HL-60 (cell line): ENCODE measurements at regions not wholly inside any gene's neighbourhood (a gene's known extent, or its start where the extent isn't known, plus 50 kb on each side); places are given as distances from the start of the nearest gene placed in this dataset.

Source experiments
- DNase-seq, 2 experiments: peaks; one replicate each; pipeline ENCODE4 v3.0.0-alpha.2; 2010 to 2020; ENCODE audit warnings: low read depth in 1 of 2, low spot score in 1 of 2
- H3K27ac ChIP-seq: fragments of 250-450 bp; sonication (Bioruptor Pico); replicated peaks from 2 replicates; pipeline ENCODE4 v1.5.1; 2020; ENCODE audit warnings: mild to moderate bottlenecking, moderate library complexity
- H3K27me3 ChIP-seq: fragments of 250-450 bp; sonication (Bioruptor Pico); 2 replicates; pipeline ENCODE4 v1.5.1; 2021; ENCODE audit warnings: mild to moderate bottlenecking, moderate library complexity; ENCODE audit not compliant: insufficient read depth, poor library complexity, severe bottlenecking
- H3K4me3 ChIP-seq: replicated peaks from 2 replicates; pipeline ENCODE4 v1.5.1; 2011; ENCODE audit warnings: mild to moderate bottlenecking, control low read depth, low read length; ENCODE audit not compliant: insufficient read depth
- GABPA ChIP-seq: IDR thresholded peaks from 2 replicates; pipeline ENCODE4 v1.6.1; 2012; ENCODE audit warnings: low read depth
- POLR2AphosphoS5 ChIP-seq: IDR thresholded peaks from 2 replicates; pipeline ENCODE4 v1.6.1; 2012; ENCODE audit warnings: low read depth
- SPI1 ChIP-seq: IDR thresholded peaks from 2 replicates; pipeline ENCODE4 v1.6.1; 2012; ENCODE audit warnings: low read depth, mild to moderate bottlenecking, borderline replicate concordance
- TF ChIP-seq, protein P1 (sequence below): IDR thresholded peaks from one replicate; pipeline ENCODE4 v1.5.1; 2011; ENCODE audit warnings: low read length, control low read depth, inconsistent platforms; ENCODE audit not compliant: insufficient read depth
- TF ChIP-seq, protein P2 (sequence below): IDR thresholded peaks from 2 replicates; pipeline ENCODE4 v1.6.1; 2012; ENCODE audit warnings: low read depth; ENCODE audit not compliant: insufficient replicate concordance

DNA sequence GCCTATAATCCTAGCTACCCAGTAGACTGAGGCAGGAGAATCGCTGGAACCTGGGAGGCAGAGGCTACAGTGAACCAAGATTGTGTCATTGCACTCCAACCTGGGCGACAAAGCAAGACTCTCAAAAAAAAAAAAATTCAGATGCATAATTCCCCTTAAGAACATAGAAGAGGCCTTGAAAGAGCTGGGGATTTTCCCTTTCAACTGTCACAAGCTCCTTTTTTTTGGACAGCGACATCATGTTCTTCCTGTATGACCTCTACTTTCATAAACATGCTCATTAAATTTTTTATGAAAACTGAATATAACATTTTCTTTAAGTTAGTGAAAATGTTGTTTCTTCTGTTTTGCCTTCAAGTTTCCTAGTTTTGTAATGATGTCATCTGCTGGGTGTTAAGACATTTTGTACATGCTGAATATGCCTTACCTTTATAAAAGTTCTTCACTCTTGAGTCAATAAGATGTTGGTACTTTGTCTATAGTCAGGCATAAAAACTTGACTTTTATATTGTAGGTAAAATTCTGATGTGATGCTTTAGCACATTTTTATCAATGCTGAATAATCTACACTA lies 76.0 kb downstream of the PTHLH start:
- DNase-seq: no peak
- TF ChIP-seq, protein P1, sequence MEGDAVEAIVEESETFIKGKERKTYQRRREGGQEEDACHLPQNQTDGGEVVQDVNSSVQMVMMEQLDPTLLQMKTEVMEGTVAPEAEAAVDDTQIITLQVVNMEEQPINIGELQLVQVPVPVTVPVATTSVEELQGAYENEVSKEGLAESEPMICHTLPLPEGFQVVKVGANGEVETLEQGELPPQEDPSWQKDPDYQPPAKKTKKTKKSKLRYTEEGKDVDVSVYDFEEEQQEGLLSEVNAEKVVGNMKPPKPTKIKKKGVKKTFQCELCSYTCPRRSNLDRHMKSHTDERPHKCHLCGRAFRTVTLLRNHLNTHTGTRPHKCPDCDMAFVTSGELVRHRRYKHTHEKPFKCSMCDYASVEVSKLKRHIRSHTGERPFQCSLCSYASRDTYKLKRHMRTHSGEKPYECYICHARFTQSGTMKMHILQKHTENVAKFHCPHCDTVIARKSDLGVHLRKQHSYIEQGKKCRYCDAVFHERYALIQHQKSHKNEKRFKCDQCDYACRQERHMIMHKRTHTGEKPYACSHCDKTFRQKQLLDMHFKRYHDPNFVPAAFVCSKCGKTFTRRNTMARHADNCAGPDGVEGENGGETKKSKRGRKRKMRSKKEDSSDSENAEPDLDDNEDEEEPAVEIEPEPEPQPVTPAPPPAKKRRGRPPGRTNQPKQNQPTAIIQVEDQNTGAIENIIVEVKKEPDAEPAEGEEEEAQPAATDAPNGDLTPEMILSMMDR: no peak
- TF ChIP-seq POLR2AphosphoS5 (no peak), SPI1 (no peak), GABPA (no peak)
- TF ChIP-seq, protein P2, sequence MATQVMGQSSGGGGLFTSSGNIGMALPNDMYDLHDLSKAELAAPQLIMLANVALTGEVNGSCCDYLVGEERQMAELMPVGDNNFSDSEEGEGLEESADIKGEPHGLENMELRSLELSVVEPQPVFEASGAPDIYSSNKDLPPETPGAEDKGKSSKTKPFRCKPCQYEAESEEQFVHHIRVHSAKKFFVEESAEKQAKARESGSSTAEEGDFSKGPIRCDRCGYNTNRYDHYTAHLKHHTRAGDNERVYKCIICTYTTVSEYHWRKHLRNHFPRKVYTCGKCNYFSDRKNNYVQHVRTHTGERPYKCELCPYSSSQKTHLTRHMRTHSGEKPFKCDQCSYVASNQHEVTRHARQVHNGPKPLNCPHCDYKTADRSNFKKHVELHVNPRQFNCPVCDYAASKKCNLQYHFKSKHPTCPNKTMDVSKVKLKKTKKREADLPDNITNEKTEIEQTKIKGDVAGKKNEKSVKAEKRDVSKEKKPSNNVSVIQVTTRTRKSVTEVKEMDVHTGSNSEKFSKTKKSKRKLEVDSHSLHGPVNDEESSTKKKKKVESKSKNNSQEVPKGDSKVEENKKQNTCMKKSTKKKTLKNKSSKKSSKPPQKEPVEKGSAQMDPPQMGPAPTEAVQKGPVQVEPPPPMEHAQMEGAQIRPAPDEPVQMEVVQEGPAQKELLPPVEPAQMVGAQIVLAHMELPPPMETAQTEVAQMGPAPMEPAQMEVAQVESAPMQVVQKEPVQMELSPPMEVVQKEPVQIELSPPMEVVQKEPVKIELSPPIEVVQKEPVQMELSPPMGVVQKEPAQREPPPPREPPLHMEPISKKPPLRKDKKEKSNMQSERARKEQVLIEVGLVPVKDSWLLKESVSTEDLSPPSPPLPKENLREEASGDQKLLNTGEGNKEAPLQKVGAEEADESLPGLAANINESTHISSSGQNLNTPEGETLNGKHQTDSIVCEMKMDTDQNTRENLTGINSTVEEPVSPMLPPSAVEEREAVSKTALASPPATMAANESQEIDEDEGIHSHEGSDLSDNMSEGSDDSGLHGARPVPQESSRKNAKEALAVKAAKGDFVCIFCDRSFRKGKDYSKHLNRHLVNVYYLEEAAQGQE: peak; percentile 50
- no peaks in the 10 kb centered on the region for H3K27me3 ChIP-seq
- no peak overlapping the region for H3K27ac ChIP-seq
- no peak overlapping the region for H3K4me3 ChIP-seq

- H3K27me3 ChIP-seq: no peaks in the 10 kb centered on the region
- no peak overlapping the region for H3K4me3 ChIP-seq
- no peak for DNase-seq
- TF ChIP-seq POLR2AphosphoS5 (no peak), SPI1 (no peak), GABPA (no peak)
- TF ChIP-seq, protein P2: no peak
- TF ChIP-seq, protein P1: no peak
- no peak overlapping the region for H3K27ac ChIP-seq
Observed at GRCh38 chr12:27894309-27894708, 78.2 kb downstream of the PTHLH start.

DNA sequence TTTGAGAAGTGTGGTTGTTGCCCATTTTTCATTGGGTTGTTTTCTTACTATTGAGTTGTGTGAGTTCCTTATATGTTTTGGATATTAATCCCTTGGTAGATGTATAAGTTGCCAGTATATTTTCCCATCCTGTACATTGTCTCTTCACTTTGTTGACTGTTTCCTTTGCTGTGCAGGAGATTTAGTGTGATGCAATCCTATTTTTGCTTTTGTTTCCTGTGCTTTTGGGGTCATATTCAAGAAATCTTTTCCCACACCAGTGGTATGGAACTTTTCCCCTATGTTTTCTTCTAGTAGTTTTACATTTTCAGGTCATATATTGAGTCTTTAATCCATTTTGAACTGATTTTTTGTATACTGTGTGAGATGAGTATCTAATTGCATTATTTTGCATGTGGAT lies 92.8 kb downstream of the PTHLH start:
- Histone ChIP-seq H3K27me3 (no peaks in the 10 kb centered on the region), H3K4me3 (no peak overlapping the region), H3K27ac (no peak overlapping the region)
- no peak for DNase-seq
- TF ChIP-seq GABPA: no peak
- TF ChIP-seq, protein P2: no peak
- no peak for TF ChIP-seq SPI1
- no peak for TF ChIP-seq POLR2AphosphoS5
- TF ChIP-seq, protein P1: no peak
